IPS-11a (cell line): ENCODE measurements at regions not wholly inside any gene's neighbourhood (a gene's known extent, or its start where the extent isn't known, plus 50 kb on each side); places are given as distances from the start of the nearest gene placed in this dataset.

Experiments used
- H3K4me3 ChIP-seq: one replicate; pipeline ENCODE4 v1.5.1; 2013; ENCODE audit warnings: low read depth, low read length, control low read depth

GRCh38 chr11:43574949-43575912 is 105.3 kb upstream of the HSD17B12 start:
- peak overlapping the region; percentile 42 for H3K4me3 ChIP-seq

GRCh38 chr11:43575913-43576310 is 104.6 kb upstream of the HSD17B12 start:
- H3K4me3 ChIP-seq = peak overlapping the region; percentile 42

DNA sequence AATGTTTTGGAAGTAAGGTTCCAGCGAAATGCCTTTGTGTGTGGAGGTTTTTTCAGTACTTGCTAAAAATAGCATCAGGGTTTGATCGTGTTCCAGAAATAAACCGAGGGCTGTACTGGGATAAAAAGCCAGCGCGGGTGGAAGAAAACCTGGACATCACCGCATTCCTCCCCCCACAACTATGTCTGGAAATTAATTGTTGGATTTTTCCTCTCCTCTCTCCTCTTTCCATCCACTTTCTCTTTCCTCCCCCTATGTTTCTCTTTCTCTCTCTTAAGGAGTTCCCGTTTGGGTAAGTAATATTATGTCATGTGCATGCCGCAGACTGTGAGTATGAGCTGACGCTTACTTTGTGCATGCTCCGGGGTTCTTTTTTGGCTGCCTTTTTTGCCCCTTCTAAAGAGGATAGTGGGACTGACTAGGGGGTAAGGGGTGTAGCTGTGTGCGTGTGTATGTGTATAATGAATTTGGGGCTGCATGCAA is 104.2 kb upstream of the HSD17B12 start:
- no peak overlapping the region for H3K4me3 ChIP-seq

GRCh38 chr11:43576803-43577521 is 103.6 kb upstream of the HSD17B12 start:
- H3K4me3 ChIP-seq = peak overlapping the region; percentile 10

DNA sequence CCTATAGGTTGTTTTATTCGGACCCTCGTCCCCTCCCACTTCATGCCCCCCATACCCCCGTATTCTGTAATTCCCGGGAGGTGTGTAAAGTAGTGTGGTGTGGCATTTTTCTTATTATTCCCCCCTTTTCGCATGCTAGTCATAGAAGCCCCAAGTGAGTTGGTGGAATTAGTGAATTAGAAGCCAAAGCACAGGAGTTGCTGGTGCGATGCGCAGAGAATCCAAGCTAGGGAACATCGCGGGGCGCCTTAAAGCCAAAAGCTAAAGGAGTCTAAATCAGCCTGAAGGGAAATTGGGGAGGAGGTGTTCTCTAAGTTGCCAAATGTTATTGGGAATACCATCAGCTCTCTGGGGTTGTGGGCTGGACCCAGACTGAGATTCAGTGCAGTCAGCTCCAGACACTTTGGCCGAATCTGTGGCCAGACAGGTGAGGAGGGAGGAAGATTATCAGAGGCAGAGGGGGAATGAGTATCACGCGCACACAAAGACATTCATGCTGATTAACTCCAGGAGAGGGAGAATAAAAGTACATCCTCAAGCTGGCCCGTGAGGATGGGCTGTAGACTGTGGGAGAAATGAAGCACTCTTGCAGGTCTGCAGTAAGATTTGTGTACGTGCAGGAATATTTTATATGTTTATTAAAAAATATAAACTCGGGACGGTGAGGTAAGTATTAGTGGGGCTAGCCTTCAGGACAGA is 102.8 kb upstream of the HSD17B12 start:
- no peak overlapping the region for H3K4me3 ChIP-seq

GRCh38 chr11:43578346-43579170 is 102.0 kb upstream of the HSD17B12 start:
- peak overlapping the region; percentile 70 for H3K4me3 ChIP-seq

DNA sequence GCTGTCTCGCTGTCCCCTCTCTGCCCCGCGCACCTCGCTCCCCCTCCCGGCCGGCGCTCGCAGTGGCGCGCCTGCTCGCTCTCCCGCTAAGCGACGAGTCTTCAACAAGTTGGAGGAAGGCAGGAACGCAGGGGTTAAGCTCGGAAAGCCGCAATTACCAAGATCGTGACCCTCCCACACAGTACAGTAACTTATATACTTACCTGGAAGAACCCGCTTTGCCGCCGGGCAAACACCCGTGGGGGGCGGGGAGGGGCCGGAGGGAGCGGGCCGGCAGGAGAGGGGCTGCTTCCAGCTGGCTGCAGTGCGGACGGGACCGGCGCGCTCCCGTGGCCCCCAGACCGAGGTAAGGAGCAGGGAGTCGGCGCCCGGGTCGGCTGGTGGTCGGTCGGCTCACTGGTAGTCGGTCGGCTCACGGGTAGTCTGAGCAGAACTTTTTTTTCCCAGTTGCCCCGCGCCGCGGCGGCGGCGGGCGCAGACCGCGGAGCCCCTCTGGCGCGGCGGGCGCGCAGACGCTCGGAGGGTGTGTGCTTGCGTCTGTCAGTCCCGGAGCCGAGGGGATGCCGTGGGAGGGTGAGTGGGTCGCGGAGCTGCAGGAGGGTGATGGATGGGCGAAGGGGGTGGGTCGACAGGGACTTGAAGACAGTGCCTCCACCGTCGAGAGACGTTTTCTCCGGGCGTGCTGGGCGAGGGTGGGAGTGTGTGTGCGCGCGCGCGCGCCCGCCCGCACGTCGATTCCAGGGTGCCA is 101.2 kb upstream of the HSD17B12 start:
- peak overlapping the region; percentile 70 for H3K4me3 ChIP-seq

DNA sequence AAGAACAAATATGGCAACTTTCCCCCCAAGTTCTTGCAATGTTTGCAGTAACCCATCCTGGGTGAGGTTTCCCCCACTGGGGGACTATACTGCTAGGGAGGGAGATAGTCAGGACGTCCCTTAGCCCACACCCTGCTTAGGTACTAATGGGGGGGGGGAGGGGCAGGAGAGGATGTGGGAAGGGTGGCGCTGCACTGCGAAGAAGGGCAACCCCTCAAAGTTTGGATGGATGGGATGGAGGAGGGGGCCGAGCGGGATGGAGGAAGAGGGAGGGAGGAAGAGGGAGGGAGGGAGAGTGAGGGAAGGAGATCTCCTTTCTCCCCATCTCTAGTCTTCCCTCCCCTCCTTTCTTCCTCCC is 100.6 kb upstream of the HSD17B12 start:
- H3K4me3 ChIP-seq = peak overlapping the region; percentile 70

GRCh38 chr11:43580735-43581369 is 99.7 kb upstream of the HSD17B12 start:
- peak overlapping the region; percentile 35 for H3K4me3 ChIP-seq

GRCh38 chr11:43581370-43582023 is 99.0 kb upstream of the HSD17B12 start:
- H3K4me3 ChIP-seq = peak overlapping the region; percentile 18

GRCh38 chr11:43582024-43582862 is 98.3 kb upstream of the HSD17B12 start:
- H3K4me3 ChIP-seq = no peak overlapping the region

DNA sequence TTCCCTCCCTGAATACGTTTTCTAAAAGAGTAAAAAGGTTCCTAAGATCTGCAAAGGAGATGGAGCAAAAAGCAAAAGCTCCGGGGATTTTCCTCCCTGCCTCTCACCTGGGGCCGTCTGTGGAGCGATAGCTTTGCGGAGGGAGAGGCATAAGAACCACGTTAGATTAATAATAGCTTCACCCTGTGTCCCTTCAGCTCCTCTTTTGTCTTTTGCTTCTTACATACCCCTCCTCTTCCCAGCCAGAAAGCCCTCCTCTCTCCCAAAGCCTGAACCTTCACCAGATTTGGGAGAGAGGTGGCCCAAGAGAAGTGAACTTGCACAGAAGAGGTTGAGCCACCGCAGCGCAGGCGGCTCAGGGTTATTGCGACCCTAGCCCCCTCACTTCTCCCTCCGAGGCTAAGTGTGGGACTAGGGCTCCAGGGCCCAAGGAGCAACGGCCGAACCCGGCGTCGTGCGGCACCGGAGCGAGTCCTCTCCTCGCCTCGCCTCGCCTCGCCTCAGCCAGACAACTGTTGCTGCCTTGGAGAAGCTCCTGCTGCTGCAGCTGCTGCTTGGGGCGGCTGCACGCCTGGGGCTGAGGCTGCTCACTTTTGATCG is 97.6 kb upstream of the HSD17B12 start:
- H3K4me3 ChIP-seq = no peak overlapping the region

DNA sequence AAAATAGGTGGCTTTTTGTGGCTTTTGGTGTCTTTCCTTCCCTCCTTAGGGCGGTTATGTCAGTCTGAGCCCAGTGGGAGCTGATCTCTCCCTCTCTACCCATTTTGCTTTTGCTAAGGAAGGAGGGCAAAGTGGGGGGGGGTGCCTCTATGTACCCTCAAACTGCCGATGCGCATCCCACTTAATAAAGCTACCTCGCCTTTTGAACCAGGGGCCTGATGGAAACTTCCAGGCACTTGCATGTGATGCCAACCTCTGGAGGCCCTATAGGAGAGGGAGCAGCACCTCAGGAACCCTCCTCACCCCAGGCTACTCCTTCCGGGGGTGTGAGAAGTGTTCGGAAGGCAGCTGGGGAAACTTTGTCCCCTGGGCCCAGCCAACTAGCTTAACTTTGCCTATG is 97.0 kb upstream of the HSD17B12 start:
- H3K4me3 ChIP-seq = no peak overlapping the region

DNA sequence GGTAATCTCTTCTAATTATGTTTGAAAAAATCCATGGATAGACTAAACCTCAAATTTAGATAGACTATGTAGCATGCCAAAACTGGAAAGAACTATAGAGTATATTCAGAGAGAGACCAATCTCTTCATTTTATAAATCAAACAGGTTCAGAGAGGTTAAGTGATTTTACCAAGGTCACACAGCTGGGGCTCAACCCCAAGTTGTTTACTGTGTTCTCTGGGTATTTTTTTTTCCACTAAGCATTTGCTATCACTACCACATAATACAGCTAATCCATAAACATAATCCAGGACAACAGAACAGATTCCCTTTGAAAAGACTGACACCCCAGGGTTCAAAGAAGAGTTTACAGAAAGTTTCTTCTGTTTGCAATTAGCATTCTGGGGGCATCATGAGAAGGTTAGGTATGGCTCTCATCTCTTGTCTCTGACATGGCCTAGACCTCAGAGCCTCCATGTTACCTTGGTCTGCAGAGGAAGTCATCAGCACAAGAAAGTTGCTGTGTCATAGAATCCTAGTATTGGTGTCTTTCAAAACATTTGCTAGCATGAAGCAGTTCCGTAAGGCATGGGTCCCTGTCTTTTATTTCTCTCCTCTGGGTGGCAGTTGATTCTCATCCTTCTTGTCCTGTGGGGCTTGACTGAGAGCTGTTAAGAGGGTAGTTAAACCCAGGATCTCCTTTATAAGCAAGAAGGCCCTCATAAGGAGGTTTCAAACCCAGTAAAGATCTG is 94.5 kb upstream of the HSD17B12 start:
- H3K4me3 ChIP-seq = no peak overlapping the region

GRCh38 chr11:43589601-43590250 is 90.8 kb upstream of the HSD17B12 start:
- H3K4me3 ChIP-seq = no peak overlapping the region

DNA sequence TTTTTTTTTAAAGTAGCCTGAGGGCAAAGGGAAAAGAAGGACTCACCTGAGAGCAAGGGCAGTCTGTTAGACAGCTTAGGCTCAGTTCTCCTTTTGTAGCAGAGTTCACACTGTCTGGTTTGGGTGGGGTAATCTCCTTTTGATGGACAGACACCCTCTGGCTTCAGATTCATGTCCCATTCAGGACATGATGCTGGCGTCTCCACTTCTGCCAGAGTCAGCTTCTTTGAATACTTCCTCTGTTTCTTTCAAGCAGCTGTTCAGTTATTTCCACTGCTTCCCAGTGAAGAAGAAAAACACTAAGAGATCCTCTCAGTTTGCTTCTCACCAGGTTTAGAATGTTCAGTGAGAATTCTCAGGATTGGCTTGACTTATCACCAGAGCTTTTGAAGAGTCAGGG is 79.0 kb upstream of the HSD17B12 start:
- H3K4me3 ChIP-seq = no peak overlapping the region
